ENCODE measurements at regions not wholly inside any gene's neighbourhood (a gene's known extent, or its start where the extent isn't known, plus 50 kb on each side); places are given as distances from the start of the nearest gene placed in this dataset.
"Not testable (repeated sequence)": the region's sequence is repeated elsewhere in the genome, so short reads cannot be mapped to it uniquely, and the experiment has no call there.

- Mint-ChIP-seq H3K36me3 (ENCODE audit: low read depth) (no peaks in the 10 kb centered on the region), H3K27me3 (ENCODE audit: low read depth) (no peaks in the 10 kb centered on the region), H3K27ac (ENCODE audit: unreplicated experiment) (no peak overlapping the region), H3K4me3 (ENCODE audit: unreplicated experiment) (no peak overlapping the region), H3K9me3 (ENCODE audit: low read depth) (peaks cover 45% of the 10 kb centered on the region), H3K4me1 (ENCODE audit: low read depth) (no peaks in the 10 kb centered on the region)
- no peak for TF ChIP-seq CTCF (IDR thresholded peaks at IDR 0.05)
- no peak for DNase-seq (ENCODE audit: low spot score)
Measured at GRCh38 chr12:38201461-38202276, 114.9 kb upstream of the ALG10B start.

- Mint-ChIP-seq H3K27ac (ENCODE audit: unreplicated experiment) (no peak overlapping the region), H3K27me3 (ENCODE audit: low read depth) (no peaks in the 10 kb centered on the region), H3K9me3 (ENCODE audit: low read depth) (peaks cover 42% of the 10 kb centered on the region), H3K4me3 (ENCODE audit: unreplicated experiment) (no peak overlapping the region), H3K36me3 (ENCODE audit: low read depth) (no peaks in the 10 kb centered on the region), H3K4me1 (ENCODE audit: low read depth) (no peaks in the 10 kb centered on the region)
- DNase-seq (ENCODE audit: low spot score): no peak
- TF ChIP-seq CTCF (IDR thresholded peaks at IDR 0.05): no peak
Measured at GRCh38 chr12:38204831-38205230, 111.7 kb upstream of the ALG10B start.

GRCh38 chr12:38222011-38222410 is 94.6 kb upstream of the ALG10B start:
- Mint-ChIP-seq H3K4me3 (ENCODE audit: unreplicated experiment) (no peak overlapping the region), H3K4me1 (ENCODE audit: low read depth) (no peaks in the 10 kb centered on the region), H3K27ac (ENCODE audit: unreplicated experiment) (no peak overlapping the region), H3K36me3 (ENCODE audit: low read depth) (no peaks in the 10 kb centered on the region), H3K27me3 (ENCODE audit: low read depth) (no peaks in the 10 kb centered on the region), H3K9me3 (ENCODE audit: low read depth) (peaks cover 21% of the 10 kb centered on the region)
- no peak for DNase-seq (ENCODE audit: low spot score)
- no peak for TF ChIP-seq CTCF (IDR thresholded peaks at IDR 0.05)

GRCh38 chr12:38238328-38238727 is 78.2 kb upstream of the ALG10B start:
- H3K27me3 Mint-ChIP-seq (ENCODE audit: low read depth); DNase-seq (ENCODE audit: low spot score); H3K27ac Mint-ChIP-seq (ENCODE audit: unreplicated experiment); H3K4me3 Mint-ChIP-seq (ENCODE audit: unreplicated experiment); H3K4me1 Mint-ChIP-seq (ENCODE audit: low read depth); H3K36me3 Mint-ChIP-seq (ENCODE audit: low read depth): not testable (repeated sequence)
- peaks cover 44% of the 10 kb centered on the region for H3K9me3 Mint-ChIP-seq (ENCODE audit: low read depth)

- H3K4me1 Mint-ChIP-seq (ENCODE audit: low read depth): no peaks in the 10 kb centered on the region
- no peak overlapping the region for H3K27ac Mint-ChIP-seq (ENCODE audit: unreplicated experiment)
- no peak for DNase-seq (ENCODE audit: low spot score)
- no peaks in the 10 kb centered on the region for H3K27me3 Mint-ChIP-seq (ENCODE audit: low read depth)
- no peak for TF ChIP-seq CTCF (IDR thresholded peaks at IDR 0.05)
- H3K9me3 Mint-ChIP-seq (ENCODE audit: low read depth): peaks cover 49% of the 10 kb centered on the region
- H3K36me3 Mint-ChIP-seq (ENCODE audit: low read depth): no peaks in the 10 kb centered on the region
- no peak overlapping the region for H3K4me3 Mint-ChIP-seq (ENCODE audit: unreplicated experiment)
Measured at GRCh38 chr12:38253778-38254177, 62.8 kb upstream of the ALG10B start.

- no peak overlapping the region for H3K27ac Mint-ChIP-seq (ENCODE audit: unreplicated experiment)
- H3K4me1 Mint-ChIP-seq (ENCODE audit: low read depth): no peaks in the 10 kb centered on the region
- H3K4me3 Mint-ChIP-seq (ENCODE audit: unreplicated experiment): no peak overlapping the region
- H3K9me3 Mint-ChIP-seq (ENCODE audit: low read depth): peaks cover 54% of the 10 kb centered on the region
- DNase-seq (ENCODE audit: low spot score): no peak
- no peak for TF ChIP-seq CTCF (IDR thresholded peaks at IDR 0.05)
- no peaks in the 10 kb centered on the region for H3K36me3 Mint-ChIP-seq (ENCODE audit: low read depth)
- no peaks in the 10 kb centered on the region for H3K27me3 Mint-ChIP-seq (ENCODE audit: low read depth)
Measured at GRCh38 chr12:38258411-38258810, 58.2 kb upstream of the ALG10B start.

Data from chondrocyte (in vitro differentiated cells).